ENCODE measurements at regions not wholly inside any gene's neighbourhood (a gene's known extent, or its start where the extent isn't known, plus 50 kb on each side); places are given as distances from the start of the nearest gene placed in this dataset.

DNA sequence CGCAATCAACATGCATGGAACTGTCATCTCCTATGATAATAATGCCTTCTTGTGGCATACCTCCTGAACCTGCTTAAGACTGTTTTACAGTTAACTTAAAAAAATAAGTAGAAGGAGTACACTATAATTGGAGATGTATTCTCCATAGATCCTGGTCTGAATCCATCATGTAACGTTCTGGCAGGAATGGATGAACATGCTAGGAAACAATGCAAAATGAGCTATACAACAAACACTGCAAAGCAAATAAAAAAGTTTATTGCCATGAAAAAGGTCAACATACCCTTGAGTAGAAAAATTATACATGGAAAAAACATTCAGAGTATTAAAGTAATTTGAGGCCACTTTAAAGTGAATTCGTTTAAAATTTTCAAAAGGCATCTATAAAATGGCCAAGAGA, 71.5 kb upstream of the SCN7A start:
- Histone ChIP-seq H4K5ac (ENCODE audit: low read depth, low read length) (no peak overlapping the region), H2BK20ac (ENCODE audit: low read depth, low read length) (no peak overlapping the region), H3K27me3 (ENCODE audit: control insufficient read depth, insufficient read depth, low read length) (no peaks in the 10 kb centered on the region), H3K79me1 (ENCODE audit: low read depth in 1 of 2, low read length in 2 of 2) (no peaks in the 10 kb centered on the region), H3K14ac (replicated peaks; ENCODE audit: low read depth, low read length) (no peak overlapping the region), H3K4me1 (ENCODE audit: control insufficient read depth, insufficient read depth, low read length) (no peaks in the 10 kb centered on the region), H3K4ac (ENCODE audit: low read depth, low read length) (no peak overlapping the region), H2BK5ac (ENCODE audit: low read depth, low read length, poor library complexity, severe bottlenecking) (no peak overlapping the region), H3K9me1 (ENCODE audit: insufficient read depth, low read length) (0 out of 2 replicates have a peak, but pooled peaks cover 2% of the 10 kb centered on the region), H2BK15ac (ENCODE audit: low read depth, low read length) (no peak overlapping the region), H3K4me3 (ENCODE audit: insufficient read depth, low read depth, low read length) (no peak overlapping the region), H4K91ac (ENCODE audit: insufficient read depth, low read depth, low read length) (no peak overlapping the region), H3K56ac (ENCODE audit: extremely low read depth, insufficient read depth, low read length) (no peak overlapping the region), H4K8ac (ENCODE audit: low read depth in 2 of 2, low read length in 2 of 2) (no peak overlapping the region), H3K23ac (ENCODE audit: low read depth, low read length) (no peak overlapping the region), H3K9me3 (ENCODE audit: control insufficient read depth, insufficient read depth, low read length) (no peaks in the 10 kb centered on the region), H3K9ac (ENCODE audit: low read depth, low read length) (no peak overlapping the region), H4K20me1 (ENCODE audit: insufficient read depth, low read length) (no peaks in the 10 kb centered on the region), H2AFZ (replicated peaks; ENCODE audit: low read length, poor library complexity) (no peak overlapping the region), H3K36me3 (ENCODE audit: control insufficient read depth, insufficient read depth, low read length) (no peaks in the 10 kb centered on the region), H2BK120ac (ENCODE audit: low read depth, low read length) (no peak overlapping the region), H2AK9ac (replicated peaks; ENCODE audit: low read depth, low read length, poor library complexity) (no peak overlapping the region), H3K4me2 (ENCODE audit: low read depth, low read length) (no peak overlapping the region), H3K18ac (ENCODE audit: low read depth, low read length) (no peak overlapping the region), H3K27ac (ENCODE audit: insufficient read depth, low read length) (no peak overlapping the region), H2AK5ac (ENCODE audit: low read depth, low read length) (no peak overlapping the region)
- POLR2A ChIA-PET (ENCODE audit: unreplicated experiment), result no interaction called here
- in situ Hi-C loops (cut with MboI; ENCODE audit: low sequenced_read_pairs) (no loop called here), dilution Hi-C loops (cut with HindIII; ENCODE audit: low sequenced_read_pairs, unreplicated experiment) (no loop called here), intact Hi-C loops (cut with micrococcal nuclease) (no loop called here)
- CTCF ChIA-PET, result interaction anchor here (0.9 kb wide), 1 partner anchor 26 kb away, joined by 3 read pairs; no protein-coding TSS in a partner anchor
- DNase-seq (no peak), ATAC-seq (ENCODE audit: low read depth) (no peak)
- no CpG with 5 or more reads among the region's 3 CpGs for WGBS, 2 experiments (ENCODE audit: extremely low coverage in 2 of 2, insufficient read length in 1 of 2)
- TF ChIP-seq, protein P1, sequence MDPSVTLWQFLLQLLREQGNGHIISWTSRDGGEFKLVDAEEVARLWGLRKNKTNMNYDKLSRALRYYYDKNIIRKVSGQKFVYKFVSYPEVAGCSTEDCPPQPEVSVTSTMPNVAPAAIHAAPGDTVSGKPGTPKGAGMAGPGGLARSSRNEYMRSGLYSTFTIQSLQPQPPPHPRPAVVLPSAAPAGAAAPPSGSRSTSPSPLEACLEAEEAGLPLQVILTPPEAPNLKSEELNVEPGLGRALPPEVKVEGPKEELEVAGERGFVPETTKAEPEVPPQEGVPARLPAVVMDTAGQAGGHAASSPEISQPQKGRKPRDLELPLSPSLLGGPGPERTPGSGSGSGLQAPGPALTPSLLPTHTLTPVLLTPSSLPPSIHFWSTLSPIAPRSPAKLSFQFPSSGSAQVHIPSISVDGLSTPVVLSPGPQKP (IDR thresholded peaks at IDR 0.05; ENCODE audit: borderline replicate concordance, low read depth, low read length), result no peak
- TF ChIP-seq MXI1 (IDR thresholded peaks at IDR 0.05; ENCODE audit: borderline replicate concordance, low read depth, low read length), result no peak
- no peak for TF ChIP-seq MAFK (IDR thresholded peaks at IDR 0.05; ENCODE audit: low read depth, low read length)
- TF ChIP-seq NFE2L2 (IDR thresholded peaks at IDR 0.05; ENCODE audit: low read depth, low read length), result no peak
- no peak for TF ChIP-seq BHLHE40 (IDR thresholded peaks at IDR 0.05; ENCODE audit: low read depth, low read length)
- no peak for TF ChIP-seq RFX5 (IDR thresholded peaks at IDR 0.05; ENCODE audit: low read depth, low read length)
- no peak for TF ChIP-seq CEBPB (IDR thresholded peaks at IDR 0.05; ENCODE audit: low read depth, low read length)
- BruUV-seq (replicated peaks), result no TSS peak
